Sciatic nerve (tissue), 2 donors: ENCODE measurements at regions not wholly inside any gene's neighbourhood (a gene's known extent, or its start where the extent isn't known, plus 50 kb on each side); places are given as distances from the start of the nearest gene placed in this dataset.
A peak's percentile ranks its signal among the peaks of the same experiment; 100 is the strongest.

Source experiments
- ATAC-seq: fragments of 200-7000 bp; cut with Tn5 transposase; one replicate; pipeline ENCODE4 v1.9.1; 2020; ENCODE audit warnings: mild to moderate bottlenecking, moderate library complexity
- DNase-seq: peaks from one replicate; pipeline ENCODE4 v3.0.0-alpha.2; 2020; ENCODE audit warnings: low spot score
- intact Hi-C: fragments of 100-400 bp; cut with DNase I; formaldehyde crosslinking; loops from one replicate; pipeline ENCODE4 v1.14.2; 2022
- donor health status: DM: no; HTN: no; CAD: no.
- donor health status: DM: no; HTN: no; CAD: no.

DNA sequence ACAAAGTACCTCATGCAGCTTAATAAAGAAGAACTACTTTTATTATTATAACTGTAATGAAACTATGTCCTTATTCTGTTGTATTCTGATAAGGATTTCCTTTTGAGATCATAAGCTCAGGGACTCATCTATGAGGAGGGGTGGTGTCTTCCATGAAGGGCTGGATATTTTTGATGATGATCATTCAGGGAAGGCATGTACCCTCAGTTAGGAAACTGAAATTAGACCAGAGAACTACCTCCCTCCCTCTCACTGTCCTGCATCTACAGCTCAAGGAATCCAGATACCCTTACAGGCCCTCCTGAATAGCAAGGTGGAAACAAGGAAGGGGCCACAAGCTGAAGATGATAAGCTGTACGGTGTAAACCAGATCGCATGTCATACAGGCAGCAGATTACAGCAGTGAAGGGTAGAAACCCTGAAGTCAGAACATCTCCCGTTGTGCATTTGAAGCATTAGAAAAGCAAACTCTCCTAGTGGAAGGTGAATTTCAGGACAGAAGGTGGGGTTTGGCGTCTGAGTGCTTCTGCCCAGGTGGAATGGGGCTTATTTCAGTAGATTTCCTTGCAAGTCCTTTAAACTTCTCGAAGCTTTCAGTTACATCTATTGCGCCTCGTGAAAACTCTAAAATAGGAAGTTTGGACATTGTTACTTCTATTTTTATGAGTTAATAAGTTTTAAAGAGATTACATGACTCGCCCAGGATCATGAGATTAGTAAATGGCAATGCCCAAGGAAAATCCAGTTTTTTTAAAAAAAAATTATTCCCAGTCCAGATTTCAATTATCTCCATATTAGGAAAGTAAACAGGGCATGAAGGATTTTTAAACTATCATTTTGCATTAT lies 101.1 kb upstream of the HNRNPU start:
- no peak for DNase-seq
- intact Hi-C loops = no loop called here
- ATAC-seq = no peak

DNA sequence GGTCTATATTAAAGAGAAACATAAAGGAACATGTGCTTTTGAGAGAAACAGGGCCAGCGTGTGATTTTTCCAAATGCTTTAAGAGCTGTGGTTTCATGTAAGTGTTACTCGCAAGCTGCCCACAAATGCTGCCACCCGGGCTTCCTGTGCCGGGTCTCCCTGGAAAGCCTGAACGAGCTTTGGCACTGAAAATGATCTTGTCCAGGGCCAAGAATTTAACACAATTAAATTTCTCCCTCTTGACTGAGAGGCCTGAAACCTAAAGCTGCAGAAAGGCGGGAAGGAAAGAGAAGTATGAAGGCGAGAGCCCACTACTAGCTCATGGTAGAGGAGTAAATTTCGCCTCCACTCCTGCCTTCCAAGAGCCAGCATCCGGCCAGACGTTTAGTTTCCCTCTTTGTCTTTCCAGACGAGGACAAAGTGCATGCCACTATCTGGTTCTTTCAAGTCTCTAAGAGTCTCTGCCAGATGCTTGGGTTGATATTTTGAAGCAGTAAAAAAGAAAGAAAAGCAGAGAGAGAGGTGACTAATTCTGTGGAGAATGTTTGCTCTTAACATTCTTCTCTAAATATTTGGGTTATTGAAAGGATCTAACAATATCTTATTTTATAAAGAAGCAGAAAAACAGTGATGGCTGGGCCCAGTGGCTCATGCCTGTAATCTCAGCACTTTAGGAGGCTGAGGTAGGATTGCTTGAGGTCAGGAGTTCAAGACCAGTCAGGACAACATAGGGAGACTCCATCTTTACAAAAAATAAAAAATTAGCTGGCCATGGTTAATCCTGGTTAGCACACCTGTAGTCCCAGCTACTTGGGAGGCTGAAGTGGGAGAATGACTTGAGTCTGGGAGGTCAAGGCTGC lies 100.0 kb upstream of the HNRNPU start:
- peak; percentile 60 for ATAC-seq
- no peak for DNase-seq
- intact Hi-C loops = no loop called here

DNA sequence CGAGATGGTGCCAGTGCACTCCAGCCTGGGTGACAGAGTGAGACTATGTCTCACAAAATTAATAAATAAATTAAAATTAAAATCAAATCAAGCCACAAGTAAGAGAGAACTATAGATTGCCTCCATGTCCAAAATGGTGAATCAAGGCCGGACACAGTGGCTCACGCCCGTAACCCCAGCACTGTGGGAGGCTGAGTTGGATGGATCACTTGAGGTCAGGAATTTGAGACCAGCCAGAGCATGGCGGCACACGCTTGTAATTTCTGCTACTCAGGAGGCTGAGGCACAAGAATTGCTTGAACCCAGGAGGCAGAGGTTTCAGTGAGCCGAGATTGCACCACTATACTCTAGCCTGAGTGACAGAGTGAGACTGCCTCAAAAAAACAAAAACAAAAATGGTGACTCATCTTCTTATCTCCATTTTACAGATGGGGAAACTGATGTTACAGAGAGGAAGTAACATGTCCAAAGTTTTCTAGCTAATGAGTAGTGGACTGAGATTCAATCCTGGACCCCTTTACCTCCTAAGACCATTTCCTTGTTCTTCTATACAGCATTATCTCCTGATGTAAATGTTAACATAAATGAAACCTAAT lies 99.0 kb upstream of the HNRNPU start:
- DNase-seq (no peak), ATAC-seq (no peak)
- intact Hi-C loops = no loop called here

DNA sequence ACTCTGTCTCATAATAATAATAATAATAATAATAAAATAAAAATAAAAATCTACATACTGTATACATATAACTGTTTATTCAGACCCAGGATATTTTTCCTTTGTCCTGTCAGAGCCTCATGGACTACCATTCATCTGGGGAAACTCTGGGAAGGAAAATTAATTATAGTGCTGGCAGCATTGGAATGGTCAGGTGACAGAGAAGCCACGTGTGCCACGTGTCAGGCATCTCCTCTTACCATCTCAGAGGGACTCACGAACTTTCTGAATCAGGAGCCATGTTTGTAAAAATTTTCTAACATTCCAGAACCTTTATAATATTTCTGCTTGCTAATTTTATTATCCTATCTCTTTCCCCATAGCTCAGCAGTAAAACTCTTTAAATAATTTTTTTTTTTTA lies 97.8 kb upstream of the HNRNPU start:
- intact Hi-C loops = no loop called here
- DNase-seq (no peak), ATAC-seq (no peak)

DNA sequence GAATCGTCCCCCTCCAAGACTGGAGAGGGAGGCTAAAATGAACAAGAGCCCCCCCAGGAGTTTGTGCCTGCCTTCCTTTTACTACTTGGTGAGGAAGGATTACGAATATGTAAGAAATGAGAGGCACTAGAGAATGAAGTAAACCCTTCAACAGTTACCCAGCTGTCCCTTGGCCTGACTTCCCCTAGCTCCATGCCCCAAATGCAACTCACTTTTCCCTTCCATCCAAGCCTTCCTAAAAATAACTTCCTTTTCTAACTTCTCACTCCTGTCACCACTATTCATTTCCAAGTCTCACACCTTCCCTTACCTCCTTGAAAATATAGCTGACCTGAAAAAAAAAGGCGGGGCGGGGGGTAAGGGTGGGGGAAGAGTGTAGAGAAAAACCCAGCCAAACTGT lies 96.6 kb upstream of the HNRNPU start:
- intact Hi-C loops = no loop called here

DNA sequence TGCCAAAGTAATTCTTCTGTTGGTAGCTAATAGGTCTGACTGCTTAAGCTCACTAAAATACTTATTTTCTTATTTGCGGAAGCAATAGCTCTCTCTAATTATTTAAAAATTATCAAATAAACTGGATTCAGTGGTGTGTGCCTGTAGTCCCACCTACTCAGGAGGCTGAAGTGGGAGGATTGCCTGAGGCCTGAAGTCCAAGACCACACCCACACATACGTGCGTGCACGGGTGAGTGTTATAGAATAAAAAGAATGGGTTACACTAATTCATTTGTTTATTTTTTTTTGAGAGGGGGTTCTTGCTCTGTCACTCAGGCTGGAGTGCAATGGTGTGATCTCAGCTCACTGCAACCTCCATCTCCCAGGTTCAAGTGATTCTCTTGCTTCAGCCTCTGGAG lies 94.2 kb upstream of the HNRNPU start:
- intact Hi-C loops = no loop called here
- no peak for ATAC-seq

More for the DNA sequence above, 96.6 kb upstream of the HNRNPU start:
- ATAC-seq (no peak), DNase-seq (no peak)

DNA sequence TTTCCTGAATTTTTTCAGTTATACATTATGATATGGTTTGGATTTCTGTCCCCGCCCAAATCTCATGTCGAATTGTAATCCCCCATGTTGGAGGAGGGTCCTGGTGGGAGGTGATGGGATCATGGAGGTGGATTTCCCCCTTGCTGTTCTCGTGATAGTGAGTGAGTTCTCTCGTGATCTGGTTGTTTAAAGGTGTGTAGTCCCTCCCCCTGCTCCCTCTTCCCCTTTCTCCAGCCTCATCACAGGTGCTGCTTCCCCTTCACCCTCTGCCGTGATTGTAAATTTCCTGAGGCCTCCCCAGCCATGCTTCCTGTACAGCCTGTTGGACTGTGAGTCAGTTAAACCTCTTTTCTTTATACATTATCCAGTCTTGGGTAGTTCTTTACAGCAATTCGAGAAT lies 93.2 kb upstream of the HNRNPU start:
- intact Hi-C loops = no loop called here
- ATAC-seq = no peak
- no peak for DNase-seq

More for the DNA sequence above, 94.2 kb upstream of the HNRNPU start:
- DNase-seq = no peak

DNA sequence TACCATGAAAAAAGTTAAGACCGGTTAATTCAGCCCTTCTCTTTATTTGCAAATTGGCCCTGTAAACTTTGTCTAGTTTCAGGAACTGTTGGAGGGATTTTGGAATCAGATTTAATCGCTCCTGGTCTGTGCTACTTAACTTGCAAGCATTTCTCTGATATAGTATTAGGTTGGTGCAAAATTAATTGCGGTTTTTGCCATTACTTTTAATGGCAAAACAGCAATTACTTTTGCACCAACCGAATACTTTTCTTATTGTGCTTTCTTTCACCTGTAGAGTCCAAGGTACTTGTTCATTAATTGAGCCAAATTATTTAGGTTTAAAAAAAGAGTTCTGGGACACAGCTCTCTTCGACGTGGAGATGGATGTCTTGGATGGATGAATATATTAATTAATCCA lies 92.8 kb upstream of the HNRNPU start:
- ATAC-seq (no peak), DNase-seq (no peak)
- intact Hi-C loops = no loop called here

DNA sequence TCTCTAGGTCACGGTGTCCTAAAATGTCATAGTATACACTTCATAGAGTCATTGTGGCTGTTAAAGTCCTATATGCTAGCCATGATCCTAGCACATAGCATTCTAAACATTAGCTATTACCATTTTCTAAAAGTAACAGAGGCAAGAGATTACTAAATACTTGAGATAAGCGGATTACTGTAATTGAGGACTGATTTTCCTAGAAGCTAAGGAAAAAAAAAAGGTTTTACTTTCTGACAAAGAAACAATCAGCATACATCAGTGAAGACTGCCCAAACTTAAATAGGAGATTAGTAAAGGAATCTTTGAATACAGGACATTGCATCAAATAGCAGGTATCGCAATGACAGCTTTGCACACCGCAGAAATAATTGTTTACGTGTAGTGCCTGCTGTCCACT lies 91.3 kb upstream of the HNRNPU start:
- no peak for DNase-seq
- intact Hi-C loops = no loop called here
- ATAC-seq = no peak

DNA sequence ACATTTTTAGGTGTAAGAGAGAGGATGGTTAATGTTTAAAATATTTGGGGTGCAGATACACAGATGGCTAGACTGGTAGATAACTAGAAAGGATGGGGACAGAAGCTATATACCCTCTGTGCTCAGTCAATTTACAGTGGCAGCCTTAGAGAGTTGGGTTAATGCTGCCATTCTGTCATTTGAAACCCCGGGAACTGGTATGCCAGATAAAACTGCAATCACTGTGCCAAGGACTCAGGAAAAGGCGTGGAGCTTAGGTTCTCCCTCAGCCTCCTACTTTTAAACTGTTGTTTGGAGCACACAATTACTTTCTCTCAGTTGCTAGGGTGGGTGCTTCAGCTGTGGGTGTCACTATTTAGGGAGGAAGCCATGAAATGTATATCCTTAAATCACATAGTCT lies 90.0 kb upstream of the HNRNPU start:
- intact Hi-C loops = no loop called here
- no peak for DNase-seq
- no peak for ATAC-seq

DNA sequence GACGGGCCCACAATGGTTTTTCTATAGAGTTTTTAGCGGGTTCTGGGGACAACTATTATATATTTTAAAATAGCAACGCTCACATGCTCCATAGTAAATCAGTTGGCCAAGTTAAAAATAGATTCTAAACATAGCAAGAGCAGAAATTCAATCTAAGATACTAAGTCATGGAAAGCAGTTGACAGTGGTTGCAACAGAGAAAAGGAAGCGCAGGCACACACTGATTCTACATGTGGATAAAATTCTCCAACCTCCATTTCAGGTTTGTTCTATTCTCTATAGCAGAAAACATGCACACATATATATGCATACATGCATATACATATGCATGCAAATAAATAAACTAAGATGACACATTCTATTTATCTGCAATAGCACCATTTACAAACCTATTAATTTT lies 89.6 kb upstream of the HNRNPU start:
- DNase-seq (no peak), ATAC-seq (no peak)
- intact Hi-C loops = no loop called here

DNA sequence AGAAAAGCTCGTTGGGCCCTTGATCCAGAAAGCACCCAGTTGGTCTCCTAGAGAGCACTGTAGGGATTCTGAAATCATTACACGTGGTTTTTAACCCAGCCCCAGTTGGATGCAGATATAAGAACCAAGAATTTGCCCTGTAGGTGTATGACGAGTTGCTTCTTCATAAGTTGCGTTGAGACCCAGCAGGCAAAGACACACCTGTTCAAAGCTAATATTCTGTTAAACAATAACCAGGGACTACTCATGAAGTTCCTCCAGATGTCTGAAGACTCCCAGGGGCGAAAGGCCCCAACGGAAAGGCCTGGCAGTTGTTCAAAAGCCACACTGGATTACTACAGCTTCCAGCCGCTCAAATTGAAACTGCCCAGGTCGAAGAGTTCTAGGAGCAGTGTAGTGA lies 88.6 kb upstream of the HNRNPU start:
- DNase-seq (no peak), ATAC-seq (no peak)
- intact Hi-C loops = no loop called here

DNA sequence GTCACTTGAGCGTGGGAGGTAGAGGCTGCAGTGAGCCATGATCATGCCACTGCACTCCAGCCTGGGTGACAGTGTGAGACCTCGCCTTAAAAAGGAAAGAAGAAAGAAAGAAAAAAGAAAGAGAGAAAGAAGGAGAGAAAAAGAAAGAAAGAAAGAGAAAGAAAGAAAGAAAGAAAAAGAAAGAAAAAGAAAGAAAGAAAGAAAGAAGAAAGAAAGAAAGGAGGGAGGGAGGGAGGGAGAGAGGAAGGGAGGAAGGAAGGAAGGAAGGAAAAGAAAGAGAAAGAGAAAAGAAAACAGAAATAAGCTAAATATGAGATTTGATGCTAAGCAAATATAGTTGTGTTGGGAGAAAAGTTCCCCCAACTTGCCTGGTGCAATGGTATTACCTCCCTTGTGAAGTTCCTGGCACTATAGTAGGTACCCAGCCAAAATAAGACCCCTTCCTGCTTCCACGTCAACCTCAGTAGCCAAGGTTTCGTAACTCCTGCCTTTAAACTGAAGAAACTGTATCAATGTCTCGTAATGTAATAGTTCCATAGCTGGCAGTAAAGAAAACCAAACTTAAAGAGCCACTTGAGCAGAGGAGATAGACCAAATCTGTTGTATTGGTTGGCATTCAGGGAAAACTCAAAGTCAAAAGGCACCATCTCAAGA lies 88.1 kb upstream of the HNRNPU start:
- intact Hi-C loops = no loop called here
- DNase-seq = no peak
- no peak for ATAC-seq

DNA sequence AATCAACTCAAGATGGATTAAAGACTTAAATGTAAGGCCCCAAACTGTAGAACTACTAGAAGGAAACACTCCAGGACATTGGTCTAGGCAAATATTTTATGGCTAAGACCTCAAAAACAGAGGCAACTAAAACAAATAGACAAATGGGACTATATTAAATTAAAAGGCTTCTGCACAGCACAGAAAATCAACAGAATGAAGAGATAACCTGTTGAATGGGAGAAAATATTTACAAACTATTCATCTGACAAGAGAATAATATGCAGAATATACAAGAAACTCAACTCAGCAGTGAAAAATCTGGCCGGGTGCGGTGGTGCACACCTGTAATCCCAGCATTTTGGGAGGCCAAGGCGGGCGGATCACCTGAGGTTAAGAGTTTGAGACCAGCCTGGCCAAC lies 84.1 kb upstream of the HNRNPU start:
- intact Hi-C loops = no loop called here
- DNase-seq (no peak), ATAC-seq (no peak)

DNA sequence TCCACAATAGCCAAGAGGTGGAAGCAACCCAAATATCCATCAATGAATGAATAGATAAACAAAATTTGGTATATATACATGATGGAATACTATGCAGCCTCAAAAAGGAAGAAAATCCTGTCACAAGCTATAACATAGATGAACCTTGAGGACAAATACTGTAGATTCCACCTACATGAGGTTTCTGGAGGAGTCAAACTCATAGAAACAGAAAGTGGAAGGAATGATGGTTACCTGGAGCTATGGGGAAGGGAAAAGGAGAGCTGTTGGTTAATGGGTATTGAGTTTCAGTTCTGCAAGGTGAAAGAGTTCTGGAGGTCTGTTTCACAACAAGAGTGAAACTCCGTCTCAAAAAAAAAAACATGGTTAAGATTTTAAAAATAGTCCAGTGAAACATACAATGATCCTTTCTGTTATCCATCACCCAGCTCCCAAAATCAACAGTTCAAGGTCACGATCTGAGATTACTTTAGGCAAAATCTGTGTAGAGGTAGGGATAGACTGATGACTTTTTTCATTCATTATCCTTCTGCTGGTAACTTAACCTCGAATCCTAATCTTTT lies 80.8 kb upstream of the HNRNPU start:
- intact Hi-C loops = no loop called here
- DNase-seq (no peak), ATAC-seq (no peak)

DNA sequence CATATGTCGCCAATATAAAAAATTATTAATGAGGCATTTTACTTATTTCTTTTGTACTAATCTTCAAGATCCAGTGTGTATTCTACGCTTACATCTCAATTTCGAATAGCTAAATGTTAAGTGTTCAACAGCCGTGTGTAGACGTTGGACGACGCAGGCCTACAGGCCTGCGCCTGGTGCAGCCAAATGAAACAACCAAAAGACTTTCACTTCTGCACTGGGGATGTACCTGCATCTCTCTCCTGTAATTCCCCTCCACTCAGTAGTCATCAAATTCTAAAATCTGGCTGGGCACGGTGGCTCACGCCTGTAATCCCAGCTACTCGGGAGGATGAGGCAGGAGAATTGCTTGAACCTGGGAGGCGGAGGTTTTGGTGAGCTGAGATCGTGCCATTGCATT lies 76.8 kb upstream of the HNRNPU start:
- no peak for DNase-seq
- intact Hi-C loops = no loop called here
- no peak for ATAC-seq

DNA sequence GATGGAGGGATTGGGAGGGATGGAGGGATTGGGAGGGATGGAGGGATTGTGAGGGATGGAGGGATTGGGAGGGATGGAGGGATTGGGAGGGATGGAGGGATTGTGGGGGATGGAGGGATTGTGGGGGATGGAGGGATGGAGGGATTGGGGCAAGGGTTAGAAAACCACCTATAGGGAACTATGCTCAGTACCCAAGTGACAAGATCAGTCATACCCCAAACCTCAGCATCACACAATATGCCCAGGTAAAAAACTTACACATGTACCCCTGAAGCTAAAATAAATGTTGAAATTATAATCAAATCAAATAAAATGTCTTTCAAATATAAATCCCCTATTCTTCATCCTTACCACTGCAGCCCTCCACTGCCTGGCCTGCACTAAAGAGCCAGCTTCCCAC lies 72.8 kb upstream of the HNRNPU start:
- no peak for DNase-seq
- ATAC-seq = no peak
- intact Hi-C loops = no loop called here

DNA sequence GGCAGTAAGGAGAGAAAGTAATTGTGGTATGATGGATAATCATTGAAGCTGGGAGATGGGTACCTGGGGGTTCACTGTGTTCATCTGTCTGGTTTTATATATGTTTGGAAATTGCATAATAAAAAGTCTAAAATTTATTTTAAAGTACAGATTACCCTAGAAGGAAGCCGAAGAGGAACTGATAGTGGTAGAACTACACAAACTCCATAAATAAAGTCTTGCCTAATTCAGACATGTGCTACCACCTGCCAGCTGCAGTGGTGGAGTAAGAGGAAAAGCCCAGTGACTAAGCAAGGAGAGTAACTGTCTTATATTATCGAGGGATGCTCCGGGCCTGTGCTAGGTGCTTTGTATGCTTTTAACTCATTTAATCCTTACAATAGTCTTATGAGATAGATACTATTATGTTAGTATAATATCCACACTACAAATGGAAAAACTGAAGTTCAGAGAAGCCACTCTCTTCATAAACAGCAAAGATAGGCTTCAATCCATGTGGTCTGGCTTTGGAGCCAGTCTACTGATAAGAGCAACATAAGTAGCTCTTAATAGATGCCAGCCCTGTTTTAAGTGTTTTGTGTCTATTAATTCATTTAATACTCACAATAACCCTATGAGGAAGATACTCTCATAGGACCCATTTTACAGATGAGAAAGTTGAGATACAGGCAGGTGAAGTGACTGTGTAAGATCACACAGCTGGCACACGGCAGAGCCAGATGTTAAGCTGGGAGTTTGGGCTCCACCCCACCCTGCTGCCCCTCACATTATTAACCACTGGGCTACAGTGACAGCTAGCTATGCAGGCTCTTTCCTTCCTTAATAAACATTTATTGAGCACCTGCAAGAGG lies 56.8 kb upstream of the HNRNPU start:
- DNase-seq = no peak
- intact Hi-C loops = no loop called here

More for the DNA sequence above, 56.8 kb upstream of the HNRNPU start:
- no peak for ATAC-seq
